ENCODE measurements at regions not wholly inside any gene's neighbourhood (a gene's known extent, or its start where the extent isn't known, plus 50 kb on each side); places are given as distances from the start of the nearest gene placed in this dataset.

DNA sequence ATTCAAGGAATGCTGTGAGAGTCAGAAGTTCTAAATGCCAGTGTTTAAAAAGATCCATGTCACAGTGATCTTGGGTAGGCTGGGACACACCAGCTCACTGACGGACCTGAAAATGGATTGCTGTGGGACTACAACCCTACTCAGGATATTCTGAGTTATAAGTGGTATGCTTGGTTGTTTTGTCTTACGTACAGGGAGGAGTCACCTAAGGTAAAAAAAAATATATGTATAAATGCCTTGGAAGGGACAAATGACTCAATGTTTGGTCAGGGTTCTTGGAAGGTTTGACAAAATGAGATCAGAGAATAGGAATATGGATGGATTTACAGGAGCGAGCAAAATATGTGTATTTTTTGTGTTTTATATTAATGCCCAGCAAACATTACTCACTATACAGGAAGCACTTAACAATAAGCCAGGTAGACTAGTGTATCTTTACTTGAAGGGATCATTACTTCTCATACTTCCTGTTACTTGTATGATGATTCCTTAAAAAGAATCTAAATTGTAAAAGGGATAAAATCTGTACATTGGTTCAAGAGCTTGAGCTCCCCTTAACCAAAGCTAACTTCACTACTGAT lies 767.3 kb downstream of the GBE1 start (continued):
- TF ChIP-seq, protein P1, sequence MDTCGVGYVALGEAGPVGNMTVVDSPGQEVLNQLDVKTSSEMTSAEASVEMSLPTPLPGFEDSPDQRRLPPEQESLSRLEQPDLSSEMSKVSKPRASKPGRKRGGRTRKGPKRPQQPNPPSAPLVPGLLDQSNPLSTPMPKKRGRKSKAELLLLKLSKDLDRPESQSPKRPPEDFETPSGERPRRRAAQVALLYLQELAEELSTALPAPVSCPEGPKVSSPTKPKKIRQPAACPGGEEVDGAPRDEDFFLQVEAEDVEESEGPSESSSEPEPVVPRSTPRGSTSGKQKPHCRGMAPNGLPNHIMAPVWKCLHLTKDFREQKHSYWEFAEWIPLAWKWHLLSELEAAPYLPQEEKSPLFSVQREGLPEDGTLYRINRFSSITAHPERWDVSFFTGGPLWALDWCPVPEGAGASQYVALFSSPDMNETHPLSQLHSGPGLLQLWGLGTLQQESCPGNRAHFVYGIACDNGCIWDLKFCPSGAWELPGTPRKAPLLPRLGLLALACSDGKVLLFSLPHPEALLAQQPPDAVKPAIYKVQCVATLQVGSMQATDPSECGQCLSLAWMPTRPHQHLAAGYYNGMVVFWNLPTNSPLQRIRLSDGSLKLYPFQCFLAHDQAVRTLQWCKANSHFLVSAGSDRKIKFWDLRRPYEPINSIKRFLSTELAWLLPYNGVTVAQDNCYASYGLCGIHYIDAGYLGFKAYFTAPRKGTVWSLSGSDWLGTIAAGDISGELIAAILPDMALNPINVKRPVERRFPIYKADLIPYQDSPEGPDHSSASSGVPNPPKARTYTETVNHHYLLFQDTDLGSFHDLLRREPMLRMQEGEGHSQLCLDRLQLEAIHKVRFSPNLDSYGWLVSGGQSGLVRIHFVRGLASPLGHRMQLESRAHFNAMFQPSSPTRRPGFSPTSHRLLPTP (IDR thresholded peaks at IDR 0.05; ENCODE audit: borderline replicate concordance, extremely low read depth, insufficient read length), result no peak
- TF ChIP-seq ZNF134 (CRISPR knock-in tag; conservative IDR thresholded peaks at IDR 0.05), result no peak
- no peak for TF ChIP-seq MLLT1 (IDR thresholded peaks at IDR 0.05)
- TF ChIP-seq, protein P2, sequence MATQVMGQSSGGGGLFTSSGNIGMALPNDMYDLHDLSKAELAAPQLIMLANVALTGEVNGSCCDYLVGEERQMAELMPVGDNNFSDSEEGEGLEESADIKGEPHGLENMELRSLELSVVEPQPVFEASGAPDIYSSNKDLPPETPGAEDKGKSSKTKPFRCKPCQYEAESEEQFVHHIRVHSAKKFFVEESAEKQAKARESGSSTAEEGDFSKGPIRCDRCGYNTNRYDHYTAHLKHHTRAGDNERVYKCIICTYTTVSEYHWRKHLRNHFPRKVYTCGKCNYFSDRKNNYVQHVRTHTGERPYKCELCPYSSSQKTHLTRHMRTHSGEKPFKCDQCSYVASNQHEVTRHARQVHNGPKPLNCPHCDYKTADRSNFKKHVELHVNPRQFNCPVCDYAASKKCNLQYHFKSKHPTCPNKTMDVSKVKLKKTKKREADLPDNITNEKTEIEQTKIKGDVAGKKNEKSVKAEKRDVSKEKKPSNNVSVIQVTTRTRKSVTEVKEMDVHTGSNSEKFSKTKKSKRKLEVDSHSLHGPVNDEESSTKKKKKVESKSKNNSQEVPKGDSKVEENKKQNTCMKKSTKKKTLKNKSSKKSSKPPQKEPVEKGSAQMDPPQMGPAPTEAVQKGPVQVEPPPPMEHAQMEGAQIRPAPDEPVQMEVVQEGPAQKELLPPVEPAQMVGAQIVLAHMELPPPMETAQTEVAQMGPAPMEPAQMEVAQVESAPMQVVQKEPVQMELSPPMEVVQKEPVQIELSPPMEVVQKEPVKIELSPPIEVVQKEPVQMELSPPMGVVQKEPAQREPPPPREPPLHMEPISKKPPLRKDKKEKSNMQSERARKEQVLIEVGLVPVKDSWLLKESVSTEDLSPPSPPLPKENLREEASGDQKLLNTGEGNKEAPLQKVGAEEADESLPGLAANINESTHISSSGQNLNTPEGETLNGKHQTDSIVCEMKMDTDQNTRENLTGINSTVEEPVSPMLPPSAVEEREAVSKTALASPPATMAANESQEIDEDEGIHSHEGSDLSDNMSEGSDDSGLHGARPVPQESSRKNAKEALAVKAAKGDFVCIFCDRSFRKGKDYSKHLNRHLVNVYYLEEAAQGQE (IDR thresholded peaks at IDR 0.05; ENCODE audit: borderline replicate concordance), result no peak
- TF ChIP-seq, protein P2 (CRISPR knock-in tag; IDR thresholded peaks at IDR 0.05; ENCODE audit: low read depth), result no peak
- no peak for TF ChIP-seq ZNF444 (CRISPR knock-in tag; IDR thresholded peaks at IDR 0.05)
- TF ChIP-seq ZNF197 (CRISPR knock-in tag; IDR thresholded peaks at IDR 0.05; ENCODE audit: low read depth), result no peak
- TF ChIP-seq ATF1 (CRISPR knock-in tag; IDR thresholded peaks at IDR 0.05), result no peak
- no peak for TF ChIP-seq ATF1 (tag; IDR thresholded peaks at IDR 0.05)
- TF ChIP-seq, protein P3, sequence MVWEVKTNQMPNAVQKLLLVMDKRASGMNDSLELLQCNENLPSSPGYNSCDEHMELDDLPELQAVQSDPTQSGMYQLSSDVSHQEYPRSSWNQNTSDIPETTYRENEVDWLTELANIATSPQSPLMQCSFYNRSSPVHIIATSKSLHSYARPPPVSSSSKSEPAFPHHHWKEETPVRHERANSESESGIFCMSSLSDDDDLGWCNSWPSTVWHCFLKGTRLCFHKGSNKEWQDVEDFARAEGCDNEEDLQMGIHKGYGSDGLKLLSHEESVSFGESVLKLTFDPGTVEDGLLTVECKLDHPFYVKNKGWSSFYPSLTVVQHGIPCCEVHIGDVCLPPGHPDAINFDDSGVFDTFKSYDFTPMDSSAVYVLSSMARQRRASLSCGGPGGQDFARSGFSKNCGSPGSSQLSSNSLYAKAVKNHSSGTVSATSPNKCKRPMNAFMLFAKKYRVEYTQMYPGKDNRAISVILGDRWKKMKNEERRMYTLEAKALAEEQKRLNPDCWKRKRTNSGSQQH (CRISPR knock-in tag; IDR thresholded peaks at IDR 0.05), result no peak

Data from K562 (cell line).